Fibroblast of villous mesenchyme (primary cell): ENCODE measurements at regions not wholly inside any gene's neighbourhood (a gene's known extent, or its start where the extent isn't known, plus 50 kb on each side); places are given as distances from the start of the nearest gene placed in this dataset.
"Not testable (repeated sequence)": the region's sequence is repeated elsewhere in the genome, so short reads cannot be mapped to it uniquely, and the experiment has no call there.

ENCODE experiments used
- DNase-seq: peaks from one replicate; pipeline ENCODE4 v3.0.0-alpha.2; 2010; ENCODE audit warnings: low read depth
- H3K4me3 ChIP-seq: 2 replicates; pipeline ENCODE4 v1.5.1; 2011; ENCODE audit warnings: low read depth, mild to moderate bottlenecking, low read length
- CTCF ChIP-seq: IDR thresholded peaks from 2 replicates; pipeline ENCODE4 v1.5.1; 2012; ENCODE audit warnings: low read depth, mild to moderate bottlenecking, low read length; ENCODE audit not compliant: insufficient read depth

GRCh38 chr11:42773729-42774128, 538.1 kb upstream of the API5 start:
- DNase-seq, result no peak
- no peak overlapping the region for H3K4me3 ChIP-seq
- no peak for TF ChIP-seq CTCF

- no peak for TF ChIP-seq CTCF
- DNase-seq, result no peak
- no peak overlapping the region for H3K4me3 ChIP-seq
Observed at GRCh38 chr11:42774567-42774966, 537.2 kb upstream of the API5 start.

GRCh38 chr11:42777776-42778175, 534.0 kb upstream of the API5 start:
- no peak for TF ChIP-seq CTCF
- H3K4me3 ChIP-seq, result no peak overlapping the region
- no peak for DNase-seq

GRCh38 chr11:42778193-42778592, 533.6 kb upstream of the API5 start:
- DNase-seq, result no peak
- no peak overlapping the region for H3K4me3 ChIP-seq
- no peak for TF ChIP-seq CTCF

- no peak for DNase-seq
- TF ChIP-seq CTCF, result no peak
- H3K4me3 ChIP-seq, result no peak overlapping the region
Observed at GRCh38 chr11:42779555-42779954, 532.2 kb upstream of the API5 start.

- no peak for DNase-seq
- no peak for TF ChIP-seq CTCF
- no peak overlapping the region for H3K4me3 ChIP-seq
Observed at GRCh38 chr11:42786981-42787380, 524.8 kb upstream of the API5 start.

GRCh38 chr11:42795483-42795882, 516.3 kb upstream of the API5 start:
- H3K4me3 ChIP-seq, DNase-seq: not testable (repeated sequence)
